Progenitor cell of endocrine pancreas (in vitro differentiated cells): ENCODE measurements at regions not wholly inside any gene's neighbourhood (a gene's known extent, or its start where the extent isn't known, plus 50 kb on each side); places are given as distances from the start of the nearest gene placed in this dataset.

Source experiments
- DNase-seq: peaks from one replicate; pipeline ENCODE4 v3.0.0; 2021; ENCODE audit warnings: low spot score; ENCODE audit not compliant: unreplicated experiment
- H3K27ac Mint-ChIP-seq: 2 replicates; pipeline ENCODE4 v1.8.0; 2021; ENCODE audit warnings: mild to moderate bottlenecking, moderate library complexity, mixed read lengths
- H3K27me3 Mint-ChIP-seq: 2 replicates; pipeline ENCODE4 v1.8.0; 2021; ENCODE audit warnings: mixed read lengths
- H3K36me3 Mint-ChIP-seq: 2 replicates; pipeline ENCODE4 v1.8.0; 2022; ENCODE audit warnings: mixed read lengths; ENCODE audit not compliant: insufficient read depth
- H3K4me1 Mint-ChIP-seq: 2 replicates; pipeline ENCODE4 v1.8.0; 2021; ENCODE audit warnings: low read depth, mixed read lengths
- H3K4me3 Mint-ChIP-seq: 2 replicates; pipeline ENCODE4 v1.8.0; 2021; ENCODE audit warnings: low read depth, mild to moderate bottlenecking, moderate library complexity, mixed read lengths
- H3K9me3 Mint-ChIP-seq: 2 replicates; pipeline ENCODE4 v1.8.0; 2021; ENCODE audit warnings: low read depth, mixed read lengths
- TF ChIP-seq, protein P1 (sequence below): fragments of 200-600 bp; sonication (generic); IDR thresholded peaks from one replicate; pipeline ENCODE4 v1.5.0; 2021; ENCODE audit warnings: antibody characterized with exemption, mild to moderate bottlenecking; ENCODE audit not compliant: unreplicated experiment

DNA sequence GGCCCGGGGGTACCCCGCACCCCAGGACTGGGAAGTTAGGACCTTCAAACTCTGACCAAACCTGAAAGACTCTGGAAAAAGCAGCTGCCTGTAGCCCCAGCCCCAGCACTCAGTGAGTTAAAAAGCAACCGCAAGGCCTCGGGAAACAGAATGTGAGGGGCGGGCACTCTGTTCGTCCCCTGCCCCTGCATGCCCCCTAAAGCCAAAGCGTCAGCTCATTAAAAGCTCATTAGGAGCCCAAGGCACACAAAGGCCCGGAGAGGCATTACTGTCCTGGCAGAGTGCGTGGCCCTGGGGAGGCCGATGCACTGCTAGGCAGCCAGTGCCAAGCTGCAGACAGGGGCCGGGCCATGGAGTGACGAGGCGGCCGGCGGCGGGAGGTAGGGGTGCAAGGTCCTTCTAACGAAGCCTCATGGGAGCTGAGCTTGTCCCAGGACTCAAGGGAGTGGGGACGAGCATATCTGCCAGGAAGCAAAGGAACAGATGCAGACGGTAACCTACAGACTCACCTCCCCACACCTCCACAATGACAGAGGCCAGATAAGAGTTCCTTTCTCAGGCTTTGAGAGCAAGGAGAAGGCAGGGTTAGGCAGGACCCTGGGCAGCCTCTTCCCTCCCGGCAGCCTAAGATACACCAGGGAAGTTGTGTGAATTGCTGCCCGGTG, 116.8 kb downstream of the ENGASE start:
- peaks cover 77% of the 10 kb centered on the region for H3K27me3 Mint-ChIP-seq
- H3K27ac Mint-ChIP-seq = no peak overlapping the region
- H3K4me1 Mint-ChIP-seq = no peaks in the 10 kb centered on the region
- no peaks in the 10 kb centered on the region for H3K9me3 Mint-ChIP-seq
- no peak overlapping the region for H3K4me3 Mint-ChIP-seq
- no peak for DNase-seq
- no peaks in the 10 kb centered on the region for H3K36me3 Mint-ChIP-seq
- TF ChIP-seq, protein P1, sequence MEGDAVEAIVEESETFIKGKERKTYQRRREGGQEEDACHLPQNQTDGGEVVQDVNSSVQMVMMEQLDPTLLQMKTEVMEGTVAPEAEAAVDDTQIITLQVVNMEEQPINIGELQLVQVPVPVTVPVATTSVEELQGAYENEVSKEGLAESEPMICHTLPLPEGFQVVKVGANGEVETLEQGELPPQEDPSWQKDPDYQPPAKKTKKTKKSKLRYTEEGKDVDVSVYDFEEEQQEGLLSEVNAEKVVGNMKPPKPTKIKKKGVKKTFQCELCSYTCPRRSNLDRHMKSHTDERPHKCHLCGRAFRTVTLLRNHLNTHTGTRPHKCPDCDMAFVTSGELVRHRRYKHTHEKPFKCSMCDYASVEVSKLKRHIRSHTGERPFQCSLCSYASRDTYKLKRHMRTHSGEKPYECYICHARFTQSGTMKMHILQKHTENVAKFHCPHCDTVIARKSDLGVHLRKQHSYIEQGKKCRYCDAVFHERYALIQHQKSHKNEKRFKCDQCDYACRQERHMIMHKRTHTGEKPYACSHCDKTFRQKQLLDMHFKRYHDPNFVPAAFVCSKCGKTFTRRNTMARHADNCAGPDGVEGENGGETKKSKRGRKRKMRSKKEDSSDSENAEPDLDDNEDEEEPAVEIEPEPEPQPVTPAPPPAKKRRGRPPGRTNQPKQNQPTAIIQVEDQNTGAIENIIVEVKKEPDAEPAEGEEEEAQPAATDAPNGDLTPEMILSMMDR = no peak

DNA sequence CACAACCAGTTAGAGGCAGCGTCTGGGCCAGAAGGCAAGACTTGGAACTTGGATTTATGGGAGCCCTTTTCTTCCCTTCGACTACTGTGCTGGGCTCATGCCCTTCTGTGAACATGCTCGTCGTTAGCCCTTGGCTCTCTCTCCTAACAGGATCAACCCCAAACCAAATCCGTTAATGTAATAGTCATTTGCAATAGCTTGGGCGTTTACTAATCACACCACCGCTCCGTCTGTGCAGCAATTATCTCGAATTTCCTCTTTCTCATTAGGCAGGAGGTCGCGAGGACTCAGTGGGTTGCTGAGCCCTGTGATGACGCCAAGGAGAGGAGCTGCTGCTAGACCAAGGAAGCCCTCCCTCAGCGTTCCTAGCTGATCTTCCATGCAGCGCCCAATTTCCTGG, 114.7 kb downstream of the ENGASE start:
- H3K36me3 Mint-ChIP-seq = no peaks in the 10 kb centered on the region
- H3K4me3 Mint-ChIP-seq = no peak overlapping the region
- H3K9me3 Mint-ChIP-seq = no peaks in the 10 kb centered on the region
- TF ChIP-seq, protein P1 = no peak
- DNase-seq = no peak
- H3K27ac Mint-ChIP-seq = no peak overlapping the region
- peaks cover 89% of the 10 kb centered on the region for H3K27me3 Mint-ChIP-seq
- no peaks in the 10 kb centered on the region for H3K4me1 Mint-ChIP-seq

DNA sequence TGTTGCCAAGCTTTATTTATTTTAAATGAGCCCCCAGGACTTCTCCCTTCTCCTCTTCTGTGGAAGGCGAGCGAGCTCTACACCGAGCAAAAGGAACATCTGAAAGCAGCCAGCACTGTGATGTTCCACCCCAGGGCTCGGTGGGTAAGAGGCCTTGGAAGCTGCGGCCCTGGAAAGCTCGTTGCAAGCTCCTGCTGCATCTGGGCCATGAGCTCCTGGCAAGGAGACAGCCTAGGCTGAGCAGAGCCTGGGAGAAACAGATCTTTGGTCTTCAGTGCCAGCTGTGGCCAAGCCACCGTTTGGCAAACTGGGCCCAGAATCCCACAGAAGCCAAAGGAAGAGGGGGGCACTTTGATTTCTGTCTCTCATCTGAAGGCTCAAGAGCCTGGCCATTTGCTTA, 114.1 kb downstream of the ENGASE start:
- no peak for DNase-seq
- TF ChIP-seq, protein P1 = no peak
- Mint-ChIP-seq H3K36me3 (no peaks in the 10 kb centered on the region), H3K4me1 (no peaks in the 10 kb centered on the region), H3K4me3 (no peak overlapping the region), H3K27me3 (peaks cover 92% of the 10 kb centered on the region), H3K27ac (no peak overlapping the region), H3K9me3 (no peaks in the 10 kb centered on the region)

DNA sequence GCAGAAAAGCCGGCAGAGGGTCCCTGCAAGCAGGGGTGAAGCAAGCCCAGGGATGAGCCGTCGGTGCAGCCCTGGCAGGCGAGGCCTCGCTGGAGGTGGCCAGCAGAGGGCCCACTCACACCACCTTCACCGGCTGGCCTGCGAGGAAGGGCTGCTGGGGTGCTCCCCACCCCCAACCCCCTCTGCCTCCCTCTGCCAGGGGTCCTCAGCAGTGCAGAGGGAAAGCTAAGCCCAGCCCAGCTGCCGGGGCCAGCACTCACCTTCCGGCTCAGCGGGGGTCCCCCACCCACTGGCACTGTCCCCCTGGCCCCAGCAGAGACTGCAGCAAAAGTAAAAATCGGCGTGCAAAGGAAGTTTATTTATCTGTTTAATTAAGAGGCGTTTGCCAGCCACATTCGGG, 113.4 kb downstream of the ENGASE start:
- Mint-ChIP-seq H3K36me3 (no peaks in the 10 kb centered on the region), H3K4me3 (no peak overlapping the region), H3K4me1 (peaks cover 2% of the 10 kb centered on the region), H3K27ac (no peak overlapping the region), H3K9me3 (no peaks in the 10 kb centered on the region), H3K27me3 (peaks cover 90% of the 10 kb centered on the region)
- DNase-seq = peak; percentile 37
- TF ChIP-seq, protein P1 = peak; percentile 67

DNA sequence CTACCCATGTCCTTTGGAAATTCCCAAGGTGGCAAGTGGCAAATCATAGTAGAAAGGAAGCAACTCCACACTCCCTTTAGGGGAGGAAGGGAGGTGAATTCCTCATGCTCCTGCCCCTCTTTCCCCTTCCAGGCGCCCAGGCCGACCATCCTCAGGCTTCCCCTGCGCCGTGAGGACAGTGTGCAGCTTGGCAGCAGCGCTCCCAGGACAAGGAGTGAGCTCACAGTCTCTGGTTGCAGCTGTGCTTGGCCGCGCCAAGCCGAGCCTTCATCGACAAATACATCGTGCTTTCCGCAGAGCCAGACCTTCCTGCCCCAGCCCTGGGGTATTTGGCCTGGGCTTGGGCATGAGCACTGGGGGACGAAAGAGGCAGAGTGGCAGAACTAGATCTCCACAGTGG, 112.6 kb downstream of the ENGASE start:
- DNase-seq = no peak
- no peaks in the 10 kb centered on the region for H3K9me3 Mint-ChIP-seq
- peaks cover 82% of the 10 kb centered on the region for H3K27me3 Mint-ChIP-seq
- peaks cover 2% of the 10 kb centered on the region for H3K4me1 Mint-ChIP-seq
- H3K27ac Mint-ChIP-seq = no peak overlapping the region
- H3K36me3 Mint-ChIP-seq = no peaks in the 10 kb centered on the region
- no peak overlapping the region for H3K4me3 Mint-ChIP-seq
- TF ChIP-seq, protein P1 = no peak
